SK-N-DZ (cell line): ENCODE measurements at regions not wholly inside any gene's neighbourhood (a gene's known extent, or its start where the extent isn't known, plus 50 kb on each side); places are given as distances from the start of the nearest gene placed in this dataset.
A peak's percentile ranks its signal among the peaks of the same experiment; 100 is the strongest.
"Not testable (repeated sequence)": the region's sequence is repeated elsewhere in the genome, so short reads cannot be mapped to it uniquely, and the experiment has no call there.

Experiments
- DNase-seq: peaks from one replicate; pipeline ENCODE4 v3.0.0-alpha.2; 2015; ENCODE audit warnings: low spot score

GRCh38 chr14:38047195-38047902 is 160.4 kb upstream of the SSTR1 start:
- no peak for DNase-seq

GRCh38 chr14:38053666-38054065 is 154.0 kb upstream of the SSTR1 start:
- no peak for DNase-seq

GRCh38 chr14:38056270-38056669 is 151.4 kb upstream of the SSTR1 start:
- DNase-seq: no peak

- not testable (repeated sequence) for DNase-seq
These were observed 145.5 kb upstream of the SSTR1 start for GRCh38 chr14:38062223-38062622.

- DNase-seq: no peak
These were observed 143.9 kb upstream of the SSTR1 start for GRCh38 chr14:38063711-38064320.

- DNase-seq: no peak
These were observed 142.5 kb upstream of the SSTR1 start for GRCh38 chr14:38065106-38065762.

GRCh38 chr14:38070061-38070588 is 137.6 kb upstream of the SSTR1 start:
- DNase-seq: no peak

GRCh38 chr14:38073641-38074040 is 134.1 kb upstream of the SSTR1 start:
- no peak for DNase-seq

GRCh38 chr14:38074081-38074480 is 133.6 kb upstream of the SSTR1 start:
- no peak for DNase-seq

- DNase-seq: no peak
These were observed 132.9 kb upstream of the SSTR1 start for GRCh38 chr14:38074754-38075153.

- no peak for DNase-seq
These were observed 129.3 kb upstream of the SSTR1 start for GRCh38 chr14:38078393-38078792.

- no peak for DNase-seq
These were observed 128.4 kb upstream of the SSTR1 start for GRCh38 chr14:38079268-38079667.

- DNase-seq: peak; percentile 59
These were observed 127.8 kb upstream of the SSTR1 start for GRCh38 chr14:38079886-38080285.

GRCh38 chr14:38080696-38081095 is 127.0 kb upstream of the SSTR1 start:
- no peak for DNase-seq

- no peak for DNase-seq
These were observed 124.7 kb upstream of the SSTR1 start for GRCh38 chr14:38083039-38083438.

- DNase-seq: no peak
These were observed 118.6 kb upstream of the SSTR1 start for GRCh38 chr14:38089123-38089522.

- no peak for DNase-seq
These were observed 117.2 kb upstream of the SSTR1 start for GRCh38 chr14:38090506-38090905.

- no peak for DNase-seq
These were observed 109.4 kb upstream of the SSTR1 start for GRCh38 chr14:38098074-38098836.

GRCh38 chr14:38101679-38102078 is 106.0 kb upstream of the SSTR1 start:
- DNase-seq: no peak

GRCh38 chr14:38103542-38104225 is 104.0 kb upstream of the SSTR1 start:
- no peak for DNase-seq

GRCh38 chr14:38105106-38105702 is 102.5 kb upstream of the SSTR1 start:
- DNase-seq: no peak
